ENCODE measurements at regions not wholly inside any gene's neighbourhood (a gene's known extent, or its start where the extent isn't known, plus 50 kb on each side); places are given as distances from the start of the nearest gene placed in this dataset.

- CTCF ChIA-PET, result no interaction called here
- no peak for DNase-seq (ENCODE audit: low read depth, low spot score)
- no peaks in the 10 kb centered on the region for H3K9me3 ChIP-seq (ENCODE audit: control insufficient read depth in 1 of 2, insufficient read depth in 1 of 2, low read depth in 1 of 2, low read length in 2 of 2)
- no peak overlapping the region for H2AFZ ChIP-seq (ENCODE audit: low read depth, low read length, poor library complexity, severe bottlenecking)
- no peak overlapping the region for H3K9ac ChIP-seq (ENCODE audit: low read length)
- H4K20me1 ChIP-seq (ENCODE audit: insufficient read depth), result no peaks in the 10 kb centered on the region
- H3K4me2 ChIP-seq (ENCODE audit: low read length), result no peak overlapping the region
- intact Hi-C loops (cut with micrococcal nuclease), result no loop called here
- POLR2A ChIA-PET, result no interaction called here
- no peak for TF ChIP-seq ZFX (IDR thresholded peaks at IDR 0.05)
- no peak for TF ChIP-seq EZH2phosphoT487 (IDR thresholded peaks at IDR 0.05; ENCODE audit: borderline replicate concordance)
- TF ChIP-seq ZNF274 (IDR thresholded peaks at IDR 0.05; ENCODE audit: low read depth, low read length), result no peak
- TF ChIP-seq POLR2A (IDR thresholded peaks at IDR 0.05; ENCODE audit: borderline replicate concordance, extremely low read depth, insufficient read depth, insufficient read length), result no peak
- RAD21 ChIA-PET (ENCODE audit: low non-redundant PET in 1 of 2, low total read pairs in 2 of 2, uncharacterized antibody in 2 of 2, unreplicated experiment in 2 of 2), result no interaction called here
- H3K9me2 ChIP-seq (ENCODE audit: insufficient read depth), result no peaks in the 10 kb centered on the region
- no peak overlapping the region for H3K27ac ChIP-seq (ENCODE audit: low read depth, low read length)
- H3K4me3 ChIP-seq (replicated peaks in 1 of 2; ENCODE audit: low read depth in 1 of 2, low read length in 2 of 2), result no peak overlapping the region
- BruUV-seq (replicated peaks), result no TSS peak
- no peaks in the 10 kb centered on the region for H3K4me1 ChIP-seq (ENCODE audit: control insufficient read depth in 1 of 2, insufficient read depth in 2 of 2, low read length in 2 of 2)
- H3K79me2 ChIP-seq (ENCODE audit: insufficient read depth, low read length), result no peaks in the 10 kb centered on the region
- no peaks in the 10 kb centered on the region for H3K36me3 ChIP-seq (ENCODE audit: control insufficient read depth in 1 of 2, insufficient read depth in 2 of 2, low read length in 2 of 2)
- ATAC-seq, result no peak
- H3K27me3 ChIP-seq (ENCODE audit: insufficient read depth, low read length), result peaks cover 41% of the 10 kb centered on the region; the same call in 1 of the 2 replicates
These were observed 303.2 kb upstream of the TLE3 start for GRCh38 chr15:70400766-70401541.

GRCh38 chr15:70399204-70399603 is 301.5 kb upstream of the TLE3 start:
- H3K4me1 ChIP-seq (ENCODE audit: control insufficient read depth in 1 of 2, insufficient read depth in 2 of 2, low read length in 2 of 2), result no peaks in the 10 kb centered on the region
- ChIA-PET POLR2A (no interaction called here), RAD21 (ENCODE audit: low non-redundant PET in 1 of 2, low total read pairs in 2 of 2, uncharacterized antibody in 2 of 2, unreplicated experiment in 2 of 2) (no interaction called here), CTCF (no interaction called here)
- H3K9ac ChIP-seq (ENCODE audit: low read length), result no peak overlapping the region
- H4K20me1 ChIP-seq (ENCODE audit: insufficient read depth), result no peaks in the 10 kb centered on the region
- H3K27me3 ChIP-seq (ENCODE audit: insufficient read depth, low read length), result peaks cover 57% of the 10 kb centered on the region; the same call in 1 of the 2 replicates
- no peaks in the 10 kb centered on the region for H3K9me2 ChIP-seq (ENCODE audit: insufficient read depth)
- no peak overlapping the region for H2AFZ ChIP-seq (ENCODE audit: low read depth, low read length, poor library complexity, severe bottlenecking)
- no peak overlapping the region for H3K4me2 ChIP-seq (ENCODE audit: low read length)
- H3K79me2 ChIP-seq (ENCODE audit: insufficient read depth, low read length), result no peaks in the 10 kb centered on the region
- BruUV-seq (replicated peaks), result no TSS peak
- no peaks in the 10 kb centered on the region for H3K9me3 ChIP-seq (ENCODE audit: control insufficient read depth in 1 of 2, insufficient read depth in 1 of 2, low read depth in 1 of 2, low read length in 2 of 2)
- H3K36me3 ChIP-seq (ENCODE audit: control insufficient read depth in 1 of 2, insufficient read depth in 2 of 2, low read length in 2 of 2), result no peaks in the 10 kb centered on the region
- no peak for ATAC-seq
- intact Hi-C loops (cut with micrococcal nuclease), result no loop called here
- no peak overlapping the region for H3K4me3 ChIP-seq (replicated peaks in 1 of 2; ENCODE audit: low read depth in 1 of 2, low read length in 2 of 2)
- no peak for DNase-seq (ENCODE audit: low read depth, low spot score)
- H3K27ac ChIP-seq (ENCODE audit: low read depth, low read length), result no peak overlapping the region
- TF ChIP-seq ZBTB33 (IDR thresholded peaks at IDR 0.05; ENCODE audit: extremely low read depth, insufficient replicate concordance, low read length), result no peak
- no peak for TF ChIP-seq SP1 (IDR thresholded peaks at IDR 0.05; ENCODE audit: low read depth)
- TF ChIP-seq MAX (IDR thresholded peaks at IDR 0.05), result no peak
- TF ChIP-seq FOSL1 (IDR thresholded peaks at IDR 0.05; ENCODE audit: low read depth), result no peak
- no peak for TF ChIP-seq TCF7L2 (IDR thresholded peaks at IDR 0.05; ENCODE audit: borderline replicate concordance, extremely low read depth, insufficient read depth, insufficient read length)
- TF ChIP-seq RAD21 (IDR thresholded peaks at IDR 0.05; ENCODE audit: low read depth), result no peak
- no peak for TF ChIP-seq POLR2A (IDR thresholded peaks at IDR 0.05; ENCODE audit: borderline replicate concordance, extremely low read depth, insufficient read depth, insufficient read length)
- no peak for TF ChIP-seq ELF1 (IDR thresholded peaks at IDR 0.05; ENCODE audit: borderline replicate concordance, low read depth)
- TF ChIP-seq SIN3A (IDR thresholded peaks at IDR 0.05; ENCODE audit: low read depth), result no peak
- TF ChIP-seq CTCF (IDR thresholded peaks at IDR 0.05 in 2 of 3, conservative IDR thresholded peaks at IDR 0.05 in 1 of 3; ENCODE audit: borderline replicate concordance in 1 of 3, insufficient read depth in 1 of 3, low read depth in 2 of 3, low read length in 2 of 3), result no peak
- TF ChIP-seq POLR2AphosphoS5 (IDR thresholded peaks at IDR 0.05; ENCODE audit: low read depth, low read length), result no peak
- TF ChIP-seq ZNF274 (IDR thresholded peaks at IDR 0.05; ENCODE audit: low read depth, low read length), result no peak
- TF ChIP-seq EZH2 (IDR thresholded peaks at IDR 0.05), result no peak
- no peak for TF ChIP-seq YY1 (IDR thresholded peaks at IDR 0.05; ENCODE audit: extremely low read depth, insufficient replicate concordance, low read depth, low read length)
- TF ChIP-seq ZFX (IDR thresholded peaks at IDR 0.05), result no peak
- TF ChIP-seq JUND (IDR thresholded peaks at IDR 0.05), result no peak
